Hypothalamus (tissue), 51 donors: ENCODE measurements at regions not wholly inside any gene's neighbourhood (a gene's known extent, or its start where the extent isn't known, plus 50 kb on each side); places are given as distances from the start of the nearest gene placed in this dataset.

Experiments used
- DNase-seq, 51 donors: peaks; one replicate each; lab custom pipeline; 2025; lab: John Stamatoyannopoulos, UW

DNA sequence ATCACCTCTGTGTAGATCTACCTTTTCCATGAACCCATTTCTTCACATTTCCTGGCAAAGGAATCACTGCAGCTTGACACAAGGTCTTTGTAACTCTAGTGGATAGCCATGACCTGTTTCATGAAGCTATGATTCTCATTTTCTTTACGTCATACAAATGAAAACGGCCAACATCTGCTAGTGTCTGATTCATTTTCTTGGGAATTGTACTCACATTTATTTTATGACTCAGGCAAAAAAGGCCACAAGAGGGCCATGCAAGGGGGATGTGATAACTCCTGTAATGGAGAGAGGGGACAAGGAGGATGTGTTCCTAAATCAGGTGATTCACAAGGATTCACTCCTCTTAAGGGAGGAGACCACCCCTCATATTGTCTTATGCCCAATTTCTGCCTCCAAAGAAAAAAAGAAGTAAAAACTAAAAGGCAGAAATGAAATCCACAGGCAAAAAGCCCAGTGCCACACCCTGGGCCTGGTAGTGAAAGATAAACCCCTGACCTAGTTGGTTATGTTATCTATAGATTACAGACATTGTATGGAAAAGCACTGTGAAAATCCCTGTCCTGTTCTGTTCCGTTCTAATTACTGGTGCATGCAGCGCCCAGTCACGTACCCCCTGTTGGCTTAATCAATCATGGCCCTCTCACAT is 249.9 kb downstream of the IPMK start:
- DNase-seq = no peak

DNA sequence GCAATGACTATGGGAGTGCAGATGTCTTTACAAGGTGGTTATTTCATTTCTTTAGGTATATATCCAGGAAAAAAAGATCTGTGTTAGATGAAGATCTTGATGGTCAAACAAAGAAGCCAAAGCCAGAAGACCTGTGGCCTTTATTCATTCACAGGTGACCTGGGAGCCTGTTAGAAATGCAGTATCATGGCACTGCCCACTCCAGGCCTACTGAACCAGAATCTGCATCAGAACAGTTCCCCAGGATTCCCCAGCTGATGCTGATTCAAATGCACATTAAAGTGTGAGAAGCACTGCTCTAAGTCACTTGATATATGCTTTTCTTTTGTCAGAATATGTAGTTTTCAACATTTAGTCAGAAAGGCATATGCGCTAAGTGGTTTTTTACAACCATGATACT is 251.1 kb downstream of the IPMK start:
- DNase-seq = no peak

DNA sequence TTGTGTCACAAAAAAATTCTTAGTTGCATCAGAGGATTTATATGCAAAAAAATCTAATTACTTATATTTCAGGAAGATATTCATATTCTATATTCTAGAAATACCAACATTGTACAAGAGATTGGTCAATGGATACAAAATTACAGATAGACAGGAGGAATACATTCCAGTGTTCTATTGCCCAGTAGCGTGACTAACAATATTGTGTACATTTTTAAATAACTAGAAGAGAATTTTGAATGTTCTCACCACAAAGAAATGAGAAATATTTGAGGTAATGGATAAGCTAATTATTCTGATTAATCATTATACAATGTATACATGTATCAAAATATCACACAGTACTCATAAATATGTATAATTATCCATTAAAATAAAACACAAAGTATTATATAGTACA is 253.3 kb downstream of the IPMK start:
- DNase-seq = no peak

DNA sequence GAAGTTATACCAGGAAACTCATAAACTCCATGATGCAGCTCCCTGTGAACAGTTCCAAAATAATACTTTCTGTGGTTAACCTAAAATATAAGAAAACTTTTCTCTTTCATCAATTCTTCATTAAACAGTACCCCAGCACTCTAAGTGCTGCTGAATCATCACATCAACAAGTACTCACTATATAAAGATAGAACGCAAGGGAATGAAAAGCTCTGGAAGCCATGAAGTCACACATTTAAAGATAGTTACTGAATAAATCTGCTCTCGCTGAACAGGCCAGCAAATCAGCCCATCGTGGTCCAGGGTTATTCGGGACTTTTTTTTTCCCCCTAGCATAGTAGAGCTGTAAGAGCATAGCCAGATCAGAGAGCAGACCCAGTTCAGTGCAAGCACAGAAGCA is 254.3 kb downstream of the IPMK start:
- no peak for DNase-seq

DNA sequence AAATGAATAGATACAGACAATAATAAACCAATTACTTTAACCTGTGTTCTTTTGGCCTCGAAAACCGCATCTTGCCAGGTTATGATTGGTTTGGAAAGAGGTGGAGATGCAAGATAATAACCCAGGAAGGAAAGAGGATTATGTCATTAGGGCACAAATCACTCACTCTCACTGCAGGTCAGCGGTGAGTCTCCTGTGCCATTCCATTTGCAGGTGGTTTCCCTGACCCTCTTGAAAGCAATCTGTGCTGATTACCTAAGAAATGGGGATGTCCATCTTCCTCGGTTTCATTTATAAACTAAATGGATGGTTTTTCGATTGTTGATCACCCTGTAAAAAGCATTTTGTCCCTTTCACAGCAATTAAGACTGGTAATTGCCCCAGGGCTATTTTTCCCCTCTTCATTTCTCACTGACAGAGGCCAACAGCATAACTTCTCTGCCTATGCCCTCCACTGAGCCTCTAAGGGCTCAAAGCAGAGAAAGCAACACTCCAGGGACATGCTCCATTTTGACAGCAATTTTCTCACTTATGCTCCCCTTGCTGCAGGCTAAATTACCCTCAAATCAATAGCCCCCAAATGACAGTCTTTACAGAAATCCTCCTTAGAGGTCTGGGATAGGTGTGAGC is 257.5 kb downstream of the IPMK start:
- DNase-seq = no peak

DNA sequence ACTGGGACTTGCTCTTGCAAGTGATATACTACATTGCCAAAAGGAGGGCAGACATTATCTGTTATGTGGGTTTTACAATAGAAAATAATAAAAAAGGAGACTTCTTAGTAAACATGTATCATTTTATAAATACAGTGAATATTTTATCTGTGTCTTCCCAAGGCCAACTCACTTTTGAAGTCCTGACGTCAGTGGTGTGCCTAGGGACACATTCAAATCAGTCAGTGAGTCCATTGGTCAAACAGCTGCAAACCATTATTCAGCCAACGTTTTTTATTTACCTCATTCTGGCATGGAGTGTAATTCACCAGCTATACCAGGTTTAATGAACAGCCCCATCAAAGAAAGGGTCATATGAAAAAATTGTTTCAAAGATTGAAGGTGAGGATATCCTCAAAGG is 263.7 kb downstream of the IPMK start:
- DNase-seq = no peak

DNA sequence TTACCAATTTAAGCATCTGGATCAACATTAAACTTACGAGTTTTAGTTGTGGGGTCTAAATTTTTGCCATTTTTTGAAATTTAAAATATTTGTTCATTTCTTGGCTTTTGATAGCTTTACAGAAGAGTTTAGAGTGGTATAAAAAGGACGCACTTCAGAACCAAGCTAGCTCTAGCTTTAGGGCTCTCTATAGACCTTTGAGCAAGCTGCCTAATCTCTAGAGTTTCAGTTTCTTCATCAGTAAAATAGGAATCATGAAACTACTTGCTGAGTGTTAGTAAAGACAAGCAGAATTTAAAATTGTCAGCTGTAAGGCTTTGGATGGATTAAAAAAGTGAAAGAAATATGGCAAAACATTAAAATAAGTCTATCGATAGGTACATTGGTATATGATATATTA is 266.5 kb downstream of the IPMK start:
- DNase-seq = no peak

DNA sequence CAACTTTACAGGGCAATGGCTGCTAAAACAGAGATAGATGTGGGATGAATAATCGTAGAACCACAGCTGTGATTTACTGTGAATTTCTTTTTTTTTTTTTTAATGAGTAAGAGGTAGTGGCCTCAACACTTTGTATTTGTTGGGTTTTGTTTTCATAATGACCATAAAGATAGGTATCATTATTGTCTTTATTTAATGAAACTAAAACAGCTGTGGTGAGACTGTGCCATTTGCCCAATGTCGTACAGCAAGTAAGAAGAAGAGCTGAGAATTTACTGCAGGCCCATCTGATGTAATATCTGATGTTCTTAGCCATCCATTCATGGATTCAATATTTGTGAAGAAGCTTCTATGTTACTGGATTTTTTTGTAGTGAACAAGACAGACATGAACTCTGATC is 271.2 kb downstream of the IPMK start:
- DNase-seq = no peak

DNA sequence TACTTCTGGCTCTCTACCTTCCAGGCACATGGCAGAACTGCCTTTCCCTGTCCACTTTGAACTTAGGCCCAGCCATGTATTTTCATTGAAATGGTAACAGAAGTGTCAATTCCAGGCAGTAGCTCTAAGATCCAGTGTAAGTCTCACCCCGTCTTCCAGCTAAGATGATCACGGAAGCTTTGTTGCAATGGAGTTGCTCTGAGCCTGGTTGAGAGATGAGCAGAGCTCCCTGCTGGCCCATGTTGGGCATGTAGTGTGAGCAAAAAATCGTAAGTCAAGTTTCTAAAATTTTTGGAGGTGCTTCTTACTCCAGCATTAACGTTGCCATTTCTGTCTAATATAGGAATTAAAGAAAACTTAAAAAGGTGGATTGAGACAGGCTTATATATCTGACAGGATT is 274.4 kb downstream of the IPMK start:
- DNase-seq = no peak

DNA sequence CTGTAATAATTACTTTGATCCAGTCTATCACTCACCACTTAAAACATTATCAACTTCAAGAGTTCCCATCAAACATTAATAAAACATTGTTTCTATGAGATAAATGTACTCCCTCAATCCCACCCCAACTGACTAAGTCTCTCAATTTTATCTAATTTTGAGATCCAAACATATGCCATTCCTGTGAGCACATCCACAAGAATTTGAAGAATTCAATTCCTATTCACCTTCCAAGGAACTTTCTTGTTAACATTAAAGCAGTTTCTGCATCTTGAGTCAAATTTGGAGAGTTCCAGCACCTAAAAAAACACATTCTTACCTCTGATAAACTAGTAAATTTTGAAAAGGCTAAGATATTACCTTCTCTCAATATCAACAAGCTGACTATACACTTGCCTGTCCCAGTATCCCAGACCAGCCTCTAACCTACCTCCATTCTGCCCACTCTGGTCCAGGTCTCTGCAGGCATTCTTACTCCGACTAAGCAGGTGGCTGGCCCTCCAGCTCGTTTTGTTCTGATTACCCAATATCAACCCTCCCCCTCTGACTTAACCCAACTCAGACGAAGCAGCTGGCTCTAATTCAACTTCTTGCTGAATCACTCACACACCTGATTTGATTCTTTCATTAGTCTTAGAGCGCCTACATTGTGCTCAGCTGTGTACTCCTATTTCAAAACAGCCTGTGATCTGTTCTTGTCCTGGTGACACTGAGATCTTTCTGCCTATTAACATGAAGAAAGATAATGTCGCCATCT is 275.2 kb downstream of the IPMK start:
- no peak for DNase-seq

DNA sequence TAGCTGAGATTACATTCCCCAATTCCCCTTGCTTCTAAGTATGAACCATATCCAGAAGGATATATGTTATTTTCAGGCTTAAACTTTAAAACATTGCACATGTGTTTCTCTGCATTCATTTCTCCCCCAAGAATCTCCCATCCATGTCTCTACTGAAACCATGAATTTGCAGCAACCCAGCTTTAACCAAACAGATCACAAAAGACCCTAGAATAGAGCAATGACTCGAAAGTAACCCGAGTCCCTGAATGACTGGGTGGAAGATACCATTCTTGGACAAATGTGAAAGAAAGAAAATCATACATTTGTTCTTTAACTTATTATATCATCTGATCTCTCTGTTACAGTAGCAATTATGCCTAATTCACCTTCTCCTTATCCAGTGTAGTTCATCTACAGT is 278.7 kb downstream of the IPMK start:
- no peak for DNase-seq

DNA sequence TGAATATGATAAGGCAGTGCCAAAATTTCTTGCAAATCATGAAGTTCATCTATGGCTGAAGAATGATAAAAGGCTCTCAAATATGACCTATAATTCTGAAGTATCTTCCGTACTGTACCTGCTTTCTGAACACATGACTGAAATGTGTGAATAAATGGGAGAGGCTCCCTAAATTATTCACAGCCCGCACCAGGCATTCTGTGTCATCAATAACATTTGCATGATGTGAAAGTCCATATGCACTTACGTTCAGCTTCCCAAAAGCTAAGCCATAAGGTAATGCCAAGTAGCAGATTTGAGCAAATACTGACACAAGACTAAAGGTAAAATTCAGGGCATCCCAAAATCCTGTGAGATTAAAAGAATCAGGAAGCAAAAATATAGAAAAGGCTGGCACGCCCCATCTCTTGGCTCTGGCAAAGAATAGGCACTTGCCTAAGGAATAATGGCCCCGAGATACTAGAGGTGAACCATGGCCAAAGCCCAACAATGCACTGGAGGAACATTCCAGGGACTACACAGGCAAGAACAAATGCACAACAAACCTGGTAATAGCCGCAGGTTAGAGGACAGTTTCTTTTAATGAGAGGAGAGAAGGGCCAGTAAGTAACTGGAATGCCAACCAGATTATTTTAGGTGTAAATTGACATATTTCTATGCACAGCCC is 280.5 kb downstream of the IPMK start:
- no peak for DNase-seq

DNA sequence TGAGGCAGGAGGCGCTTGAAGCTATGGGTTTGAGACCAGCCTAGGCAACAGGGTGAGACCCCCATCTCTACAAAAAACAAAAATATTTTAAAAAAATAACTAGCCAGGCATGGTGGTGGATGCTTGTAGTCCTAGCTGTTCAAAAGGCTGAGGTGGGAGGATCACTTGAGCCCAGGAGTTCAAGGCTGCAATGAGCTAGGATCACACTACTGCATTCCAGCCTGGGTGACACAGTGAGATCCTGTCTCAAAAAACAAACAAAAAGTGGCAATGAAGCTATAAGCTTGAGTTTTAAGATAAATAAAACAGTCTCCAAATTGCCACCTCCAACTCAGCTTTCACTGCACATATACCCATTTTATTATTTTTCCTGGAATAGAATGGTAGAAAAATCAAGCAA is 281.3 kb downstream of the IPMK start:
- no peak for DNase-seq

DNA sequence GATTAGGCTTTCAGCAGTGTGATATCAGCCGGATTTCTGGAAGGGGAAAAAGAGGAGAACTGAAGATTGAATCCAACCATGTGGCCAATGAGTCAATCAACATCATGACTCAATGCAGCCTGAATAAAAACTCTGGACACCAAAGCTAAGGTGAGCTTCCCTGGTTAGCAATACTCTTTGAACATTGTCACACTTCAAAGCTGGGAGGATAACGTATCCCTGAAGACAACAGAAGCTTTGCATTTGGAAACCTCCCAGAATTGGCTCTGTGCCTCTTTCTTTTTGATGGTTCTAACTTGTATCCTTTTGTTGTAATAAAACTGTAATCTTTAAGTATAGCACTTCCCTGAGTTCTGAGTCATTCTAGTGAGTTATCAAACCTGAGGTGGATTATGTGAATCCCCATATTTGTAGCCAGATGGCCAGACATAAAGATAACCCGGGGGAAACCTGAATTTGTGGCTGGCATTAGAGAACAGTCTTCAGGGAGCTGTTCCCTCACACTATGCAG is 284.4 kb downstream of the IPMK start:
- DNase-seq = no peak

DNA sequence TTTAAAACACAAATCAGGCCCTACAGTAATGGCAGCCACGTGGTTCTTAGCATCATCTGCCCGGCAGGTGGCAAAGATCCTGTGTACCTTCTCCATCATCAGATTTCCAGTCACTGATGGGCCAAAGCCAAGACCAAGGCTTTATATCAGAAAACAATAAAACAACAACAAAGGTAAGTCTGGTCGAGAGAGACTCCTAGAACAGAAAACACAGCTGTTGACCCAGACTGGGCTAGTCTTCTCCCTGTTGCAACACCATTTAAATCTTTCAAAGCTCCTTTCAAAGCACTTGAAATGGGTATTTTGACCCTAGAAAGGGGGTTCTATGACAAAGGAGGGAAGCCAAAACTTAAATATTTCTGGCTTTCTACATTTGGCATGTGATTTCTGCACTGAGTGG is 285.6 kb downstream of the IPMK start:
- no peak for DNase-seq

DNA sequence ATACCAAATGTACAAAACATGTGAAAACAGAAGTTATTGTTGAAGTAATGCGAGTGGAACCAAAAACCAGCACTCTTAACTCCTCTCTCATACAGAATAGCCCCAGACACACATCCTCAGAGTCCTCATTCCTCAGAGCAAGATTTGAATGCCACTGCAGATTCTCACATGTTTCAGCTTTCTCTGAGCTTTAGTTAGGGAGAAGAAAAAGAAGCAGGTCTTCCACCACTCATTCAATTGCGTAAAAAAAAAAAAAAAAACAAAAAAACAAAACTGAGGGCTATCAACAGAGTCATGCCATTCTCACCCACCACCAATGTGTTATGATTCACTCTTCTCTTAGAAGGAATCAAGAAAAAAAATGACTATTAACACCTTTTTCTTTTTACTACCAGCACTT is 287.7 kb downstream of the IPMK start:
- no peak for DNase-seq

DNA sequence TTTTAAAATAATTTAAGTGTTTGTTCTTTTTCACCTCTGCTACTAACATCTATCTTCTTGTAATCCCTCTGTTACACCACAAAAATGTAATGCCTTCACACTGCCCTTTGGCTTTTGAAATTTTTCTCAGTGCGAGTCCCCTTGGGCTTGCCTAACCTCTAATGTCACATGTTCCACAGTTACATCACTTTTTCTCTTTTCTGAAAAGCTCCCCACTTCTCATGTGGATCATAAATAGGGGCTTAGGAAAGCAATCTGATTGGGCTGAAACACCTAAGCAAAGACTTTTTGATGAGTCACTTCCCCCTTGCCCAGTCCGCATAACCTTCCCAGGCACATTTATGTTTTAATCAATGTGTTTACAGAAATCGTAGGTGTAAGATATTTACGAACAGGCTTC is 288.2 kb downstream of the IPMK start:
- DNase-seq = no peak

DNA sequence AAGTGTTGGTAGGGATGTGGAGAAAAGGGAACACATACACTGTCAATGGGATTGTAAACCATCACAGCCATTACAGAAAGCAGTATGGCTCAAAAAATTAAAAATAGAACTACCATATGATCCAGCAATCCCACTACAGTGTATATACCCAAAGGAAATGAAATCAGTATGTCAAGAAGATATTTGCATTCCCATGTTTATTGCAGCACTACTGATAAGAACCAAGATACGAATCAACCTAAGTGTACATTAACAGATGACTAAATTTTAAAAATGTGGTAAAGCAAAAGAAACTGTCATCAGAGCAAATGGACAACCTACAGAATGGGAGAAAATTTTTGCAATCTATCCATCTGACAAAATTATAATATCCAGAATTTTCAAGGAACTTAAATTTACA is 290.4 kb downstream of the IPMK start:
- no peak for DNase-seq

DNA sequence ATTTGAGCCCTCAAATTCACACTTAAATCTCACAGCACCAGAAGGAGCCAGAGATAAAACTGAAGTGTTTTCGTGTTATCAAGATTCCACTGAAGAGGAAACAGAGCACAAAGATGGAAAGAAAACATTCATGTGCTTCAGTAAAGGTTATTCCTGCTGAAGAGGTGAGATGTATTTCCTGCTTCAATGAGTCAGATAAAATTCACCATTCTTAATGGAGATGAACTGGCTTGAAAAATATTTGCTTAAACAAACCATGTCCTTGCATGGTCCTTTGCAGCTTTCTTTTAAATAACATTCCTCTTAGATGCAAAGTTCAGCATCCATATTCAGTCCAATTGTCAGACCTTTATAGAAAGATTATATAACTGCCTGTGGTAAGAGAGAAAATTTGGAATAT is 294.2 kb downstream of the IPMK start:
- DNase-seq = no peak

DNA sequence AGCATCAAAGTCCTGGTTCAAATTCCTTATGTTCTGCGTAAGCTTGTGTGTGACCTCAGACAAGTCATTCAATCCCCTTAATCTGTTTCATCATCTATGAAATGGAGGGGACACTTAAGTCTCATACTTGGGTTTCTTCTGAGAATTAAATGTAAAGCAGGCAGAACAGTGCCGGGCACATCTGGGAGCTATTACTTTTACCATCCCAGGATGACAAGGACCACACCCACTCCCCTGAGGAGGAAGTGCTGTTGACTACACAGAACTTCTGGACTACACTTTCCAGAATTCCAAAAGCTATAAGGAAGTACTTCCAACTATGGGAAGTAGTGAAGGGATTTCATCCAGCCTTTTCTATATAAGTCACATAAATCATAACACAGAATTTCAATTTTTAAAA is 294.9 kb downstream of the IPMK start:
- no peak for DNase-seq

DNA sequence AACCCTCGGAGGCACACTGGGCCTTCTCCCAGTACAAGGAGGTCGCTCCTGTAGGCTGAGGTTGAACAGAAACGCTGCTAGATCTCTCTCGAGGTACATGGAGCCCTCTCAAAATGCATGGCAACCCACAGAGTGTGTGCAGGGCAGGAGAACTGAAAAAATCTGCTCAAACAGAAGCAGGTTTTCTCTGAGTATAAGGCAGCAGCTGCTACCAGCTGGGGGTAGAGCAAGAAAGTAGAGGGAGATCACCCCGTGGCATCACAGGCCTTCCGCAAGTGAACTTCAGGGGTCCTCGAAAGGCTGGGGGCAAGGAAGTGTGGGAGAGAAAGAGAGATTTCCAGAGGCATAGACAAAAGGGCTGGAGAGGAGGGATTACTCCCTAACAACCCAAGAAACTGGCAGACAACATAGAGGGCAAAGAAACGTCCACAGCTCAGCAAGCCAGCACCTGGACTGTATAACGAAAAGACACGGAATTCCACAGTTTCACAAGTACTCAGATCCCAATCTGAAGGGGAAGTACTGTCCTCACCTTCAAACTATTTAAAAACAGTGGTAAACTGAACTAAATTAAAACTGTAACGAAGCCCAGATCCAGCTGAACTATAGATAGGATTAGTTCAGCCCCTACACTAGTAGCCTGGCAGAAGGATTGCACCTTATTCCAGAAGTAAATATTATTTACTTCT is 299.2 kb downstream of the IPMK start:
- DNase-seq = no peak
